GM12891 (cell line): ENCODE measurements at regions not wholly inside any gene's neighbourhood (a gene's known extent, or its start where the extent isn't known, plus 50 kb on each side); places are given as distances from the start of the nearest gene placed in this dataset.

Source experiments
- POLR2A ChIP-seq: IDR thresholded peaks from 2 replicates; pipeline ENCODE4 v1.6.1; 2011; ENCODE audit warnings: low read depth, low read length, control low read depth
- POLR2AphosphoS5 ChIP-seq: IDR thresholded peaks from 2 replicates; pipeline ENCODE4 v1.6.1; 2011; ENCODE audit warnings: low read depth, low read length, control low read depth
- POU2F2 ChIP-seq: IDR thresholded peaks from 2 replicates; pipeline ENCODE4 v1.6.1; 2011; ENCODE audit warnings: low read depth, mild to moderate bottlenecking, control low read depth, low read length, moderate library complexity
- SPI1 ChIP-seq: IDR thresholded peaks from 2 replicates; pipeline ENCODE4 v1.6.1; 2011; ENCODE audit warnings: low read depth, low read length, control low read depth
- TAF1 ChIP-seq: IDR thresholded peaks from 2 replicates; pipeline ENCODE4 v1.6.1; 2011; ENCODE audit warnings: low read depth, low read length, control low read depth

GRCh38 chr11:123302751-123303195, 107.7 kb upstream of the CLMP start:
- peak; percentile 35; the same call in 1 of the 2 replicates for TF ChIP-seq POLR2A
- TF ChIP-seq TAF1: 0 out of 2 replicates have a peak, but pooled peaks have one; percentile 37
- no peak for TF ChIP-seq POLR2AphosphoS5
- TF ChIP-seq POU2F2: 0 out of 2 replicates have a peak, but pooled peaks have one; percentile 54
- TF ChIP-seq SPI1: peak; percentile 76
